SH-SY5Y (cell line): ENCODE measurements at regions not wholly inside any gene's neighbourhood (a gene's known extent, or its start where the extent isn't known, plus 50 kb on each side); places are given as distances from the start of the nearest gene placed in this dataset.

Experiments used
- GATA2 ChIP-seq: IDR thresholded peaks from 2 replicates; pipeline ENCODE4 v1.6.1; 2011; ENCODE audit warnings: mild to moderate bottlenecking, low read depth, low read length
- GATA3 ChIP-seq: IDR thresholded peaks from 2 replicates; pipeline ENCODE4 v1.6.1; 2011; ENCODE audit warnings: low read depth, mild to moderate bottlenecking, low read length, moderate library complexity

DNA sequence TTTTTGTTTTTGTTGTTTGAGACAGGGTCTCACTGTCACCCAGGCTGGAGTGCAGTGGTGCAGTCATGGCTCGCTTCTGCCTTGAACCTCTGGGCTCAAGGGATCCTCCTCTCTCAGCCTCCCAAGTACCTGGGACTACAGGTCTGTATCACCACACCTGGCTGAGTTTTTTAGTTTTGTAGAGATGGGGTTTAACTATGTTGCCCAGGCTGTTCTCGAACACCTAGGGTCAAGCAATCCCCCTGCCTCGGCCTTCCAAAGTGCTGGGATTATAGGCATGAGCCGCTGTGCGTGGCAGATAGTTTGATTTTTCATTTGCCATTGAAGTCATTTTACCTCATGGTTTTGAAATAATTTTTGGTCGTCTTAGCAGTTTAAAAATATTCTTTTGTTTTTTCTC lies 94.3 kb upstream of the EIF5 start:
- TF ChIP-seq GATA2 (no peak), GATA3 (no peak)
